ENCODE measurements at regions not wholly inside any gene's neighbourhood (a gene's known extent, or its start where the extent isn't known, plus 50 kb on each side); places are given as distances from the start of the nearest gene placed in this dataset.
"Not testable (repeated sequence)": the region's sequence is repeated elsewhere in the genome, so short reads cannot be mapped to it uniquely, and the experiment has no call there.

- no peak for DNase-seq (ENCODE audit: low spot score)
Observed at GRCh38 chr10:37733822-37734221, 123.6 kb downstream of the ZNF248 start.

- no peak for DNase-seq (ENCODE audit: low spot score)
Observed at GRCh38 chr10:37732685-37733084, 124.7 kb downstream of the ZNF248 start.

- no peak for DNase-seq (ENCODE audit: low spot score)
Observed at GRCh38 chr10:37728830-37729229, 128.6 kb downstream of the ZNF248 start.

GRCh38 chr10:37727491-37728352, 129.7 kb downstream of the ZNF248 start:
- DNase-seq (ENCODE audit: low spot score): no peak

DNA sequence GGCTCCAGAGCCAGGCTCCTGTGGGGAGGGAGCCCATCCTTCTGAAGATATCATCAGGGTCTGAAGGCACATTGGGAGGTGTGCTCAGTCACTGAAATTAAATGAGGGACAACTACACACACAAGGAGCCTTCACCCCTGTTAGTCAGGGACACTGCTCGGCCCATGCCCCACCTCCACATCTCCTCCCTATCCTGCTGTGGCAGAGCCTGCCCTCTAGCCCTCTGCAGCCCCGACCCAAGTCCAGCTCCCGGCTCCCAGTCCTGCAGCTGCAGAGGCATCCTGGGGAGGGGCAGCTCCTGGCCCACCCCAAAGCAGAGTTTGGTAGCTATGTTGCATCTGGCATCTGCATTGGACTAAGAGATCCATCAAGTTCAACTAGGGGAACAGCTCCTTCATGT, 136.3 kb downstream of the ZNF248 start:
- DNase-seq (ENCODE audit: low spot score): no peak

- not testable (repeated sequence) for DNase-seq (ENCODE audit: low spot score)
Observed at GRCh38 chr10:37718060-37718459, 139.3 kb downstream of the ZNF248 start.

- no peak for DNase-seq (ENCODE audit: low spot score)
Observed at GRCh38 chr10:37713642-37714041, 143.8 kb downstream of the ZNF248 start.

- no peak for DNase-seq (ENCODE audit: low spot score)
Observed at GRCh38 chr10:37713132-37713501, 144.3 kb downstream of the ZNF248 start.

DNA sequence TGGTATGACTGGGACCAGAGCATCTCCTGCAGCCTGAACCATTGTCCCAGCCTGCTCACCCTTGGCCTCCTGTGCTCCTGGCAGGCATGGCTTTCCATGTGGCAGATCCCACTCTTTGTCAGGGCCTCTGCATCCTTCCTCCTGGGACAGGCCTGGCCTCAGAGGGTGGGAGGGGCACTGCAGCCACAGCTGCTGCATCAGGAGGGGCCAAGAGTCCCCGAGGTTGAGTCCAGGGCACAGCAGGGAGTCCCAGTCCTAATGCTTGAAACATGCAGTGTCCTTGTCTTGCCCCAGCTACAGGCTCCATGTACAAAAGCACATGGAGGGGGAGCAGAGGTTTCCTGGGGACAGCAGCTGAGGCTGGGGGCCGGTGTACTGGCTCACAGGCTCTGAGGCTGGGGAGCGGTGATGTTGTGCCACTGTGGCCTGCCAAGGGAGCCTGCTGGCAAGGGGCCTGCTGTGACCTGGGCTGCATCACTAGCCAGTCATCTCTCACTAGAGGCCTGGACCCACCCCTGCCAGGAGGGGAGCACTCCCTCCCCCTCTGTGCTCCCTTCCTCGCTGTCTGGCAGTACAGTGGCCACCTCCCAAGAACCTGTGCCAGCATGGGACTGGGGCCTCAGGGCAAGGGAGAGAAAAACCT, 144.8 kb downstream of the ZNF248 start:
- no peak for DNase-seq (ENCODE audit: low spot score)

DNA sequence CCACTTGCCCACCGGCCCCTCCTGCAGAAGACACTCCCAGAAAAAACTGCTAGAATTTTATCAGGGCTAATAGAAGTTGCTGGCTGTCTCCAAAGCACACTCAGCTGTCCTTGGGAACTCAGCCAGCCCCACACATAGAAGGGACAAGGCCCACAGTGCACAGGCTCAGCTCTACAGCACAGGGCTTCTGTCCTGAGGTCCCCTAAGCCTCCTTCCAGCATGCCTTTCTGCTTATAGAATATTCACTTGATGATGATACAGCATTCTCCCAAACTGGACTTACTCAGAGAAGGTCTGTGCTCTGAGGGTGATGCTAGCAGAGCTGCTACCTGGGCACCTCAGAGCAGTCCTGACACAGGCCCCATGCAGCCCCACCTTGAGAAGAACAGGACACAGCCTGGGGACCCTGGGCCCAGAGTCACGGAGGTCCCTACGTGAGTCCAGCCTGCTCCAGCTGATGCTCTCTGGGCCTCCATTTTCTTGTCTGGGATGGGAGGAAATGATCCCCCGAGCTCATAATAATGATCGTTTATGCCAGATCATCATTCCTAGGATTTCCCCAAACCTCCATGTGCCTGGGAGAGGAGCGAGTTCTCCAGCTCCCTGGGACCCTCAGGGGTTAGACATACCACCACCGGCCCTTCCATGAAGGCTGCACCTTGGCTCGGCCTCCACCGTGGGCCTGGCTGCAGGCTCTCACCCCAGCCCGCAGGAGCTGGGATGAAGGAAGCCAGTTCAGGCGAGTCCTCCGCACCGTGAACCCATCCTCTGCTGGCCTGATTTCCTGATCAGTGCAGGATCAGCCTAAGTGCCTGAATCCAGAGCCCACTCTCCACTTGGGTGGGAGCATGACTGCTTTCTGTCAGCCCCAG, 145.6 kb downstream of the ZNF248 start:
- DNase-seq (ENCODE audit: low spot score): no peak

GRCh38 chr10:37710831-37711616, 146.4 kb downstream of the ZNF248 start:
- no peak for DNase-seq (ENCODE audit: low spot score)

DNA sequence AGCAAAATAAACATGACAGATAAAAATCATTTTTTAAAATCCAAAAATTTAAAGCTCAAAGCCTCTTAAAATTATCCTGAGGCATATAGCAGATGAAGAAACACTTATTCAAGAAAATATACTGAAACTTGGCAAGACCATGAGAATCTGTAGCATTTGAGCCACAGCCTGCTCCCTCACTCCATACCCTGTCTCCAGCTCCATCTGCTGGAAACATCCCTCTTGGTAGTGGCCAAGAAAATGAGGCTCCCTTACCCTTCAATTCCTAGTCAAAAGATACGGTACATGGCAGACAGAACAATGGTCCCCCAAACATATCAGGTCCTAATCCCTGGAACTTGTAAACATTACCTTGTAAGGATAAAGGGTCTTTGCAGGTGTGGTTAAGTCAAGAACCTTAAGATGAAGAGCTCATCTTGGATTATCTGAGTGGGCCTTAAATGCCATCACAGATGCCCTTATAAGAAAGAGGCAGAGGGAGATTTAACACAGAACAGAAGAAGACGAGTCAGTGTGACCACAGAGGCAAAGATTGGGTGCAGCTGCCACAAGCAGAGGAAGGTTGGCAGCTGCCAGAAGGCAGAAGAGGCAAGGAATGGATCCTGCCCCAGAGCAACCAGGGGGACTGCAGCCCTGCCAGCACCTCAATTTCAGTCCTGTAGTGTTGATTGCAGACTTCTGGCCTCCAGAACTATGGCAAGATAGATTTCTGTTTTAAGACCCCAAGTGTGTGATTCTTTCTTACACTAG, 149.4 kb downstream of the ZNF248 start:
- peak; percentile 3 for DNase-seq (ENCODE audit: low spot score)

DNA sequence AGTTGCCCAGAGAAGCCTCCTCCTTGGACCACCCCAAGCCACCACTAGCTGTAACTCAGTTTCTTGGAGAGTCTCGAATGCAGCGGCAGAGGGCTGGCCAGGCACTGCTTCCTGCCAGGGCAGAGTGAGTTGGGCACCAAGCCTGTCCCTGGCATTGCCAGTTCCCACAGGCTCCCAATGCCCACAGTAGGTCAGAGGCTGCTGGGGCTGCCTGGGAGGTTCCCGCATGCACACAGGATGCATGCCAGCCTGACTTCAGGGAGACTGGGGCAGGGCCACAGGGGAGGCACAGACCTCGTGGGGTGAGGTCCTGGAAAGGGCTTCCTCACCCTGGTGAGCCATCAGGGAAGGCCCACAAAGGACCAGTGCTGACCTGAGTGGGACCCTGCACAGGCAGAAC, 152.8 kb downstream of the ZNF248 start:
- DNase-seq (ENCODE audit: low spot score): no peak

DNA sequence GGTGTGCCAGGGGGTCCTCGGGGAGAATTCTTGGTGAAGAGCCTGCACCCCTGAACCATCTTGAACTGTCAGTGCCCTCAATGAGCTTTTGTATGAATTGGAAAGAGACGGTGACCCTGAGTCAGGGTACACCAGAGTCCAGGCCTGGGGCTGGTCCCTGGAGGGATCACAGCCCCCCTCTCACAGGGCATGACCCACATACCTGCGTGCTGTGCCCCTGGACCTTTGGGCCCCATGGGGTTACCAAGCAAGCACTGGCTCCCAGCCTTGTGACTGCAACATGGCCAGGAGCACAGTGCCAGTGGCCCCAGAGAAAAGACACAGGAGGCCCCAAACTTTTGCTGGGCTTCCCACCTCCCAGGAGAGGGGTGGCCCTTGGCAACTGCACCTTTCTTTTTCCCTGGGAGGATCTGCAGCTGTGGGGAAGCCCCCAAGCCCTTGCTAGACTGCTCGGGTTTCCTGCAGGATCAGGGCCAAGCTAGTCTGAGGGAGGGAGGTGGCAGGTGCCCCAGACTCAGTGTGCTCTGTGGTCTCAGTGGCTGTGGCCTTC, 153.5 kb downstream of the ZNF248 start:
- no peak for DNase-seq (ENCODE audit: low spot score)

GRCh38 chr10:37703114-37703513, 154.3 kb downstream of the ZNF248 start:
- DNase-seq (ENCODE audit: low spot score): no peak

- DNase-seq (ENCODE audit: low spot score): no peak
Observed at GRCh38 chr10:37701781-37702493, 155.5 kb downstream of the ZNF248 start.

GRCh38 chr10:37700886-37701780, 156.3 kb downstream of the ZNF248 start:
- no peak for DNase-seq (ENCODE audit: low spot score)

- DNase-seq (ENCODE audit: low spot score): no peak
Observed at GRCh38 chr10:37687581-37687980, 169.8 kb downstream of the ZNF248 start.
